Stimulated activated CD4-positive, alpha-beta T cell treated with anti-CD3 and anti-CD28 coated beads, Interleukin-15, amount 100 ng/mL, for 48 hours (primary cell): ENCODE measurements at regions not wholly inside any gene's neighbourhood (a gene's known extent, or its start where the extent isn't known, plus 50 kb on each side); places are given as distances from the start of the nearest gene placed in this dataset.

Experiments
- DNase-seq, 2 donors: peaks; one replicate each; pipeline ENCODE4 v3.0.0-alpha.2; 2020; ENCODE audit warnings: low read depth in 2 of 2

DNA sequence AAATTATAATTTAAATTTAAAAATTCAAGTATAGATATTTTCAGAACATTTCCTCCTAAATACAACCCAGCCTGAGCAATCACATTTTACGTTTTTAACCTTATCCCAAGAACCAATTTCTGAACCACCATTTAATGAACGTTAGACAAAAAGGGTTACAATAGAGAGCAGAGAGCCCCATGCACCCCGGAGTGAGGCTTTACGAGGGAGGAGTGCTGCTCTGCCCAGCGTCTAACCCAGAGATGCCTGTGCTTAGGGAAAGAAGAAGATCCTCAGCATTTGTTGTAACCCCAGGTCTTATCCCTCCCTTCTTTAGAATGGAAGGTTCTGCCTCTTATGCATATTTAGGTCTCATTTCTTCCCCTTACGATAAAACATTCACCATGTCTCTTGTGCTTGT is 169.1 kb downstream of the ICE1 start:
- no peak for DNase-seq

DNA sequence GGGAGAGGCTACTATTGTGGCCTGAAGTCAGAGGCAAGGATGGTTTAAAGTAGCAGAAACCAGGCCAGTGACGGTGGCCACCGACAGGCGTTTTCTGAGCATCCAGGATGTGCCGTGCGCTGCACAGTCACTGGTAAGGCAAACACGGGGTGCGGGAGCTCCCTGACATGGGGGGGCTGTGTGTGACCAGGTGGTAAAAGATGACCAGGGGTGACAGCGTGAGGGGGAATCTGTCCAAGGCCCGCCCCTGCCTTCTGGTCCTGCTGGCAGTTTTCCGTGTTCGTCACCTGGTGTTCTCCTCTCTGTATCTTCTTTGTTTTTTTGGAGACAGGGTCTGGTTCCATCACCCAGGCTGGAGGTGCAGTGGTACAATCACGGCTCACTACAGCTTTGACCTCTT is 167.4 kb downstream of the ICE1 start:
- DNase-seq = no peak

DNA sequence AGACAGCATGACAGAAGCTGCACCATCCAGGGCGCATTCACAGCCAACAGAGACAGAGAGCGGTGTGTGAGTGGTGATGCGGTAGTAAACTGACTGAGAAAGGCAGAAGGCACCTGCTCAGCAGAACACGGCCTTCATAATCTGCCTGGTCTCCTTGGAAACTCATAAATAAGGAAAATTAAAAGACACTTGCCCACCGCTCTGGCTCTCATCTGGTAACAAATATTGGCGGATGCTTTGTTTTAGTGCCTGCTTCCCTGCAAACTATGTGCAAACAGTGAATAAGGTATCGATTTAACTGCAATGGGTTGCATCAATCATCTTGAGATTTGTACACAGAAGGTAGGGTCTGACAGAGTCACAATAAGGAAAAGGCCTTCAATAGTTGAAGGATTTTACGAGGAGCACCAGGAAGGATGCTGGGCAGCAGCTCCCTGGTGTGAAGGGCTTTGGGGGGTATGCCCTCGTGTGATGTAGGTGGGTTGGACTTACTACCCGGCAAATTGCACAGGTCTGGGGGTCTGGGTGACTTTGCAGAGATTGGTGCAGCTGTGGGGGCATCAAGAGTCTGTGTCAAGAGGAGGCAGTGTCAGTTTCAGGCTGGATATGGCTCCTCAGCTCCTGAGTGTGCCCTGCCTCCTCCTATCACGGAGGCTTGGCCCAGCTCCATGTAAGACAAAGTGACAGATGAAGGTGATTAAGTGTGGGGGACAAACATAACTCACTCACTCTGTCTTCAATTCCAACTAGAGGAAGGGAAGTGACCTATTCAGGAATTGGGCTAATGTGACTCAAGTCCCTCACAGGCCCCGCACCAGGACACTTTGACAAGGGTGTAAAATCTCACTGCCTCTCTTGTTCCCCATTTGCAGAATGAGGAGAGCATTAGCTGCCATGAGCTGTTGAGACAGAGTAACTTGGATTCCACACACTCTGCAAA is 166.7 kb downstream of the ICE1 start:
- DNase-seq = no peak

DNA sequence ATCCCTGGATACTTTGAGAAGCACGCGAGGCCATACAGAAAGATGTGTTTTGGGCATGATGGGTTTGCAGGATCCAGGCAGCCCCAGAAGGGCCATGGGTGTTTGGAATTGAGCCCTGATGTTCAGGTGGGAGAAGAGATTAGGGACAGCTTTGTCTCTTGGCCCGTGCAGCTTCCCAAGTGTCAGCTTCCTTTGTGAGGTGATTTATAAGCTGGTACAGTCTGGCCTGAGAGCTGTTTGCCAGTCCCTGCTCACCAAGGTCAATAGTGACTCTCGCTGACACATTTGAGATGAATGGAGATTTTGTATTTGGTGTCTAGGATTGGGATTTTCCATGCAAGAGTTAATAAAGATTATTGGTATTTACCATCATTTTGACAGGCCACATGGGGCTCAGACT is 165.9 kb downstream of the ICE1 start:
- DNase-seq = no peak

DNA sequence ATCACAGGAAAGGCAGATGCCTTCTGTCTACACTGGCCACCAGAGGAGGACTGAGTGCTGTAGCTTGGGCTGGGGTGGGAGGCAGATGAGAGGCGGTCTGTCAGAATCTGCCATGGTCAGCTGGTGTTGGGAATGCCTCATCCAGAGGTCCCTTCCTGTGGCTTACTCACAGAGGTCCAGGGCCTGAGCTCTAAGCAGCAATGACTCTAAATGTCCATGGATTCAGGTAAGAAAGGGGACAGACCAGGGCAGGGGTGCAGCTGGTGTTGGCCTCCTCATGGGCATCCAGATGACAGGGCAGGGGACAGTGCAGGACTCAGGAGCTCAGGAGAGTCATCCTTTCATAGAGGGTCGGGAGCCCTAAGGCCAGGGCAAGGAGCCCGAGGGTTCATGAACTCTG is 165.0 kb downstream of the ICE1 start:
- no peak for DNase-seq

DNA sequence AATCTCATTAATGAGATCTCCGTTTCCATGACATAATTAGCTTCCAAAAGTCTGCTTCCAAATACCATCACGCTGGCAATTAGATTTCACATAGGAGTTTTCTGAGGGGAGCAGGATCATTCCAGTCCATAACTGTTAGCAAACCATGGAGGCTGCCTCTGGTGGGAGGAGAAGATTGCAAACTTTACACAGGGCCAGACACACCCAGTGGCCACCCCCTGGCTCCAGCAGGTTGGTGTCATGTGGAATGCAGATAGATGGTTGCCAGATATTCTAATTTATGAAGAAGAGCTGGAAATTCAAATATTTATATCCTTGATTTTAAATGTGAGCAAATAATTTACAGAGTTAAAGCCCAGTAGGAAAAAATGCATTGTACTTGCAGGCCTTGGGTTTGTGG is 164.2 kb downstream of the ICE1 start:
- no peak for DNase-seq

DNA sequence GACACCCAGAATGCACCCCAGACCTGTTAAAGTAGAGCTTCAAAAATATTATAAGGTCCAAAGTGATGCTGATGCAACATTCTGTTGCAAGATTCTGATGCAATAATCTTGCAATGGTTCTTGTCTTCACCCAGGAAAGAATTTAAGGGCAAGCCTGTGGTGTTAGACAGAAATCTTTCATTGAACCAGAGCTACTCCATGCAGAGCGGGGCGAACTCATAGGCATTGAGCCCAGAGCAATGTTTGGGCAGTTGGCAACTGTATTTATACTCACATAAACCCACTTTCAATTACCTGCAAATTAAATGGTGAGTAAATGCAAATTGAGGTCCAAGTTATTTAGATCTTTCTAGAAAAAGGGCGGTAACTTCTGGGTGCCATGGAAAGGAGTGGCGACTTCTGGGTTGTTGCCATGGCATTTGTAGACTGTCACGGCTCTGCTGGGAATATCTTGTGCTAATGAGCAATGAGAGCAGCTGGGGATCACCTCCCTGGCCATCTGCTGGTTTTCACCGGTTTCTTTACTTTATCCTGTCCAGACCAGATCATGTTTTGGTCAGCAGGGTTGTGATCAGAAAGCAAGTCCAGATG is 163.4 kb downstream of the ICE1 start:
- no peak for DNase-seq

DNA sequence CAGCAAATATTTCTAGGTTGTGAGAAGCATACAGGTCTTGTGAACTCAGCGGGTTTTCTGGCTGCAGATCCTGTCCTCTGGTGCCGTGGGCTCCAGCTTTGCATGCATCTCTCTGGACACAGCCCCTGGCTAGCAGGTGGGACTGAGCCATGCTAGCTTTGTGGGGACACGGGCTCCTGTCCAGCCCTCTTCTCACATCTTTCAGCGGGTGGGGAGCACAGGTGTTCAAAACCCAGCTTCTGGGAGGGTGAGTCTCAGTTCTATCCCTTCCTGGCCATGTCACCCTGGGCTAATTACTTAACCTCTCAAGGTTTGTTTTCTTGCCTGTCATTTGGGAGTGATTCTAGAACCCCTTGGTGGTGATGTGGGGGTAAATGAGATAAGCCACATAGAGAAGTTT is 162.3 kb downstream of the ICE1 start:
- no peak for DNase-seq

DNA sequence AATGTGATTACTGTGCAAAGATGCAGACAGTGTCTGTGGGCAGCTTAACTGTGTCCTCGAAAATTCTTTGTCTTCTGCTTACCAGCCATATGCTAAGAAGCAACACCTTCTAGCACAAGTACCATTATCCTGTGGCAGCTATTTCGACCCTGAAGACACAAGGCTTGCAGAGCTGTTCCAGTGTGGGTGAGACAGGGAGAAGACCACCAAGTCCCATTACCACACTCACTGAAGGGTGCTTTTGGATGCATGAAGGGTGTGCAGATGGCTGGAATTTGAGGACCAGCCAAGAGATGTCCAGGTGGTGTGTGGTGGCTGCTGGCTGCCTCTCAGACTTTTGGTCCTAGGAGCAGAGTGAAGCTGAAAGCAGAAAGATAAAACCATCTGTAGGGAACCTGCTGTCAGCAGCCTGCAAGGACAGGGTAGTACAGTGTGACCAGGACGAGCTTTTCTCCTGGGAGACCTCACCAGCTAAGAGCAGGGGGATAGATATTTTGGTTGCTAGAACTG is 161.8 kb downstream of the ICE1 start:
- DNase-seq = no peak

DNA sequence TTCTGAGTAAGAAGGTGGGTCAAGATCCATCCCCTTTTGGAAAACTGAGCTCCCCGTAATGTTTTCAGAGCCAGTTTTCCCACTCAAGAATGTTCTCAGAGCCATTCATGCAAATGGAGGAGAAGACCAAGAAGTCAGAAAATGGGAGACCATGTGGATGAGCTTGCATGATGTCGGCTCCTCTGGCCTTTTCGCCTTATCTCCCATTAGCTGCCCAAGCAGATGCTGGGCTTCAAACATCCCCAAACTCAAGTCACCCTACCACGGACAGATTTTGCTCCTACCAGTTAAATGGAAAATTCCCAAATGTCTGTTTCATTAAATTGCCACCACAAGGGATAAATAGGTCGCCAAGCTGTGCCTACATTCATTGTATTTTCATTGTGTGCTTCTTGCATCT is 161.4 kb downstream of the ICE1 start:
- DNase-seq = no peak

DNA sequence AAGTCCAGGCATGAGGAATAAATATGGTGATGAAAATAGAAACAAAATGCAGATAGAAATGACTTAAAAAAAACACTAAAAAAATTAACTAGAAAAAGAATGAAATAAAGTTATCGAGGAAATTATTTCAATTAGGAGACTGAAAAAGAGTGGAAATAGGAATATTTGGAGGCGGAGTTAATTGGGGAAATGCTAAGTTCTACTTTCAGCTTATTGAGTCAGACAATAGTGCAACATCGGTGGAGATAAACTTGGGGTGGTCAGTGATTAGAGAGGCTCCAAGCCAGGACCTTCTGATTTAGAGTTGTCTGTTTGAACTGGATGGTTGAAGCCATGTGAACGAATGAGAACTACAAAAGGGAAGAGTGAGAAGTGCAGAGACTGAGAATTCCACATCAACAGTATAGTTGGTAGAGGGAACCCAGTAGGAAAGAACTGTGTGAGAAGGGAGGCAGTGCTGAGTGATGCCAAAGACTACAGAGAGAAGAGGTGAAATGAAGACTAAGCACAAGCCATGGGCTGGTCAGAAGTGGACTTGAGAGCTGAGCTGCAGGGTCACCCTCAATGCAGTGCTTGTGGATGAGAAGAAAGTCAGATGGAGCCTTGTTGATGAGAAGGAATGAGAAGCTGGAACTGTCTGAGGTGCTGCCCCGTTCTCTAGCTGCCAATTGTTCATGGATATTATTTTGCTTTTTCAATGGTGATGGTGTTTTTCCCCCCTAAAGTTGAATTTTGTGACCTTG is 160.7 kb downstream of the ICE1 start:
- DNase-seq = no peak

DNA sequence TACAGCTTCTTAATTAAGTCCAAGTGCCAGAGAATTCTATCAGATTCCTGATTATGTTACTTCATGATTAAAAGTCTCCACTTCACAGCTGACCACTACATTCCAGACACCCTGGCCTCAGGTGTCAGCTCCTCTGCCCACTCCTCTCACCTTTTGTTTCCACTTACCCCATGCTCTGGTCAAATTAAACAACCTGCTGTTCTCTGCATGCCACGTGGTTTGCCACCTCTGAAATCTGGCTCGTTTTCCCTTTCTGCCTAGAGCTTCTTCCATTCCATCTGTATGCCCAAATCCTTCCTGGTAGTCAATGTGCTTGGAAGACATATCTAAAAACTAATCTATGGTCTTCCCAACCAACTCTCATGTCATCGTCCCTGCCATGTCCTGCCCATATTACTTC is 158.6 kb downstream of the ICE1 start:
- no peak for DNase-seq

DNA sequence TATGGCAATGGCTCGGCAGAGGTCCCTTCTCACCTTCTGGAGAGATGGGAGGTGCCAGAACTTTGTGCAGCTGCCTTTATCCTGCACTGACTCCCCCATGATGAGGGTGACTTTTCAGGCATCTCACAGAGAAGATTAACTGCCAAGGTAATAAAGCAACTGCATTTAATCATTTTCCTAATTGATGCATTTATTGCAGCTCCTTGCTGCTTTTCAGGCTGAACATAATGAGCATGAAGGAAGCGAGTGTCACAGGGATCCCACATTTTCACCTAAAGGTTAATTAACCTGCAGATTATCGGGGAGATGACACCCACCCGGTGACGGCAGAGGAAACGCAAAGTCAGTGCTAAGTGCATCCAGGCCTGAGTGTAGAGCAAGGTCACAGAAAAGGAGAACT is 154.3 kb downstream of the ICE1 start:
- no peak for DNase-seq

DNA sequence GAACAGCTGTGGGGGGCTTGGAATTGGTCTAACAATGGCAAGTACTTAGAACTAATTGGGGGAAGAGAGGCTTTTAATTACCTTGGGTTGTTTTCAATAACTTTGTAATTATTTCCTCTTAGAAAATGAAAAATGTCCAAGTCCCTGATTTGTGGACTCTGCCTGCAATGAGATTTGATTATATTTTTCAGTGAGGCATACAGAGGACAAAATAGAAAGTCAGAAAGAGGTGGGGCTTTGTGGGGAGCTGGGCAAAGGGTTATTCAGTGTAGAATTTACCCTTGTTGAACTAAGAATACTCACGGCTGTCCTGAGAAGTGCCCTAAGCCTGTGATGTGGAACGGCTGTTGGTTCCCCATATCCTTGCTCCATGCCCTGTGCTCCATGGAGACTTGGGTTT is 153.0 kb downstream of the ICE1 start:
- DNase-seq = no peak

DNA sequence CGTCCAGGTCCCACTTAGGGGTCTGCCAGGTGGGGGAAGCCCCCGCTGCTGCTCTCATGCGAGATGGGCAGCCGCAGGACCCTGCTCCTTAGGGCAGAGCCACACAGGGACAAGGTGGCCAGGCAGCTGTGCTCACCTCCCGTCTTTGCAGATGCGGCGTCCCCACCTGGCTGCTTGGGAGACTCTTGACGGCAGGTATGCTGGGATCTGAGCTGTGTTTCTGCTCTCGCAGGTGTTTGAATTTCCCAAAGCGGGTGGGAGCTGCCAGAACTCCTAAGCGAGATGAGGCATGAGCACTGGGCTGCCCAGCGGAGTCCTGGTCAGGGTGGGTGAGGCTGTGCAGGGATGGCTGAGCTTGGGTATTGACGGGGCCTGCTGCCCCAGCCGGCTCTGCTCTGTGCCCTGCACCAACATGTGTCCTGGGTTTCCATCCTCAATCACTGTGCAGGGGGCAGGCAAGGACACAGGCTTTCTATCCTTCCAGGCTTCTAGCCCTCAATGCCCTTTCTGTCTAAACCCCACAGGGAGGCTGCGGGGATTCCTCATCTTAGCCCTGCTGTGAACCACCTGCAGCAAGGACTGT is 151.4 kb downstream of the ICE1 start:
- no peak for DNase-seq

DNA sequence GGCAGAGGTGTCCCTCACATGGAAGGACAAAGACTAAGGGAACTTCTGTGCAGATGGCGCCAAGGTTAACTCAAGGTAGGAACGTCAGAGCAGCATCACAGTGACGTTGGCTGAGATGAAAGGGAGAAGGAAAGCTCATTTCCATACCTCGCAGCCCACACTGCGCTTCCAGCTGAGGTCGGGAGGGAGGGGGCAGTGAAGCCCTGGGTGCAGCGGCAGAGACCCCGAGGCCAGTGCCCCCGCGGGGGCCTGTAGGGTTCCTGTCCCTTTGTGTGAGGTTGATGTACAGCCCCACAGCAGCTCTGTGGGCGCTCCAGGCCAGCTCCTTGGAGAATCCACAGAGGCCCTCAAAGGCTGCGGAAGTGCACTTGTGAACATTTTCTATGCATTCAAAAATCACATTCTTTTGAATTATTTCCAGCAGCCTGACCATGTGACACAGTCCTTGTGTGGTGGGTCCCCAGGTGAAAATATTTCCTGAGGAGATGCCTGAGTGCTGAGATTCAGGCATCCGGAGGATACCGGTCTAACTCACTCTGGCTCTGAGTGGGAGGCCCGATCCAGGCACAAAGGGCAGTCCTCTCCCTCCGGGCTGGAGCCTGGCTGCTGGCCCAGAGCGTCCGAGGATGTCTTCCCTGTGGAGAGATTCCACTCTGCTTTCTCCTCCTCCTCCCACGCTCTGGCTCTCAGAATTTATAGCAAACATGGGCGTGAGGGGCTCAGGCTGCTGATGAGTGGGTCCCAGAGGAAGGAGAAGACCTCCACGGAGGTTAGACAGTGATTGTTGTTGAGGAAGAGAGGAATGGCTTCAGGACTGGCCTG is 150.7 kb downstream of the ICE1 start:
- DNase-seq = no peak

DNA sequence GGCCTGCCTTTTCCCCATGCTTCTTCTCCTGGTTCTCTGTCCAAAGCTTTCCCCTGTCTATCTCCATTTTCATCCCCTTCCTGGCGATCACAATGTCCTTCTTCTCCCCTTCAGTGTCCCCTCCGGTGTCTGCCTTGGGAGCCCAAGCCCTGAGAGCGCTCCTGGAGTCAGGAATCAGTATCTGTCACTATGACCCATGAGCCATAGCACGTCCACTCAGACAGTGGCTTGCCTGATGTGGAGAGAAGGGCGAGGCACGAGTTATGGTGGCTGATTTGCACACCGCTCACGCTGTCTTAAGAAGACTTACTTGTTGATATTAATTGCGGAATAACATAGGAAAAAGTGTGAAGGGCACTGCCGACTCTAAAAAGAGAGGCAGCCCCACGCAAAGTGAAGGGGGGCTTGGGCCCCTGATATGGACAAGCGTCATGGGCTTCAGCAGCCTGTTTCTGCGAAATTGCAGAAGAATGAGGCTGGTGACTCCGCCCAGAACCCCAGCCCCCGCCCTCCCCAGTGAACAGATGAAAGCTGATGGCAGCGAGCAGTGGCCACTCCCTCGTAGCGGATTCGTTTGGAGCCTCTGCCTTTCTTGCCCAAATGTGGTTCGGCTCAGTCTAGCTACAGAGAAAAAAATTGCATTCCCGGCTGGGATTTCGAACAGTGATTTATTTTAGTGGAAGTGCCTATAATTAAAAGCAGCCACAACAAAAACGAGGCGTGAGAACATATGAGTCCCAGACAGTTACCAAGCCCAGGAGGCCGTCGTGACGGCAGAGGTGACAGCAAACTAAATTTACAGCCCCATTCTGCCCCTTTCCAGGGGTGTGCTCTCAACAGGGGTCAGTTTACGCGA is 149.8 kb downstream of the ICE1 start:
- no peak for DNase-seq

DNA sequence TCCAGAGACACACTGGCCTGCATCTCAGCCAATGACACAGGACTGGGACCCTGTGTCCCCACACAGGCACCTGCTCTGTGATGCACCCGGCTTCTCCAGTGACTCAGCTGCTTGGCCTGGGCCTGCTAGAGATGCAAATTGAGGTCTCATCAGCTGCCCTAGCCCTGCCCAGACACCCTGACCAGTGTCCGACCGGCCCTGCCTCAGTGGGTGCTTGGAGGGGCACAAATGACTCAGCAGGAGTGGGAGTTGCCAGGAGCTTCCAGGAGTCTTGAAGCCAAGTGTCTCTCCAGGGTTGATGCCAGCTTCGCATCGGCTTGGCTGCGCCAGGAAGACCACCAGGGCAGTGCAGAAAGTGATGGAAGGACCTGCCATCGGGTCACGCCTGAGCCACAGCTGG is 148.2 kb downstream of the ICE1 start:
- DNase-seq = no peak

DNA sequence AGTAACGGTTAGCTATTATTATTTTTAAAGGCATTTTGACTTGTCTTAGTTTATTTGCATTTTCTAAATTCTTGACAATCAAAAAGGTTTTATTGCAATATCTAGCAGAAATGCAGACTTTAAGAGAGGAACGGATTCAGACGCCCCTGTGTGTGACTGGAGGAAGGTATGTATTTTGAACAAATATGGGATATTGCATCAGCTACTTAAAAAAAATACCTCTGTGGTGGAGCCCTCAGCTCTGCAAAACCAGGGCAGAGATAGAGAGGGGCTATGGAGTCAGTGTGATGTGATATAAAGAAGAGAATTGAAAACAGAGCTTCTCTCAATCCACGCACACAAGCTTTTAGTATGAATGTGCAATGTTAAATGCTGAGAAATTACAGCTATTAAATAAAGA is 142.4 kb downstream of the ICE1 start:
- no peak for DNase-seq

DNA sequence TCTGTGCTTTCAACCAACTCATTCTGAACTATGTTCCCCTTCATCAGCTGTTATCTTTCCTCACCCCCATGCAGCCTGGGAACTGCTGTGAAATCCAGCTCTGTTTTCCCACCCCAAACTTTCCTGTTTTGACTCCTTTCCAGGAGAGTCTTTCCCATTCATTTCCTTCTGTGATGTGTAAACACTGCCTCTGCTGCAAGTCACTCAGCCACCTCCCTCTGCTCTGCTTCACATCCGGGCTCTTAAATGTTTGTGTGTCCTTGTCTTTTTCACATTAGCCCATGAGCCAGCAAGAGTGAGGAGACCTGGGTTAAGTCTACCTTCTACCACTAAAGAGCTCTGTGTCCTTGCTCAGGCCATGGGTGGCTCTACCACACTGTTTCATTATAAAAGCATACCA is 137.5 kb downstream of the ICE1 start:
- DNase-seq = no peak
